ENCODE measurements at regions not wholly inside any gene's neighbourhood (a gene's known extent, or its start where the extent isn't known, plus 50 kb on each side); places are given as distances from the start of the nearest gene placed in this dataset.

DNA sequence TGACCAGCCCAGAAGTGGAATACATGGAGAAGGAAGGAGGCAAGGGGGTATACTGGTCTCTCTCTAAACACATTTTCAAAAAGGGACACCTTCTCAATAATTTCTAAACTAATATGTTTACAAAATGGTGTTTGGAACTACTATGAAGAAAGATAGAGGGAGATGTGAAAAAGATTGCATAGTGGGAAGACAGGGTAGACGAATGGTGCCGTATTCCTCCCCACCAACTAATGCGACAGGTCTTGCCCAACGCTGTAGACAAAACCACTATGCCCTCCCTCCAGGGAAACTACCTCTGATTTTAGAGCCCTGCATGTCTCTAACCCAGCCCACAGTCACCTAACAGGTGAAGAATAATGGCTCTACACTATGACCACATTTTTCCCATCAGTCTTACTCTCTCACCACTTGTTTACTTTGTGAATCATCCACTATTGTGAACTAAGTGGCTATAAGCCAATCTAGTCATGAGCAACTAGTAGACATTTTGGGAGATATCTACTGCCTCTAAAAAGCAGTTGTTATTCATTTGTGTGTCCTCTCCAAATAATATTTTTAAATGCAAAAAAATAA is 108.2 kb upstream of the UBE2E2 start:
- Histone ChIP-seq H3K56ac (ENCODE audit: insufficient read length, low read depth, low read length) (no peak overlapping the region), H3K18ac (ENCODE audit: insufficient read length, low read depth, low read length) (no peak overlapping the region), H3K27me3 (ENCODE audit: insufficient read depth, low read length) (no peaks in the 10 kb centered on the region), H2BK120ac (ENCODE audit: low read depth, low read length, poor library complexity, severe bottlenecking) (no peak overlapping the region), H3K4me2 (ENCODE audit: insufficient read depth, insufficient read length, low read length) (no peak overlapping the region), H3K79me2 (ENCODE audit: insufficient read depth, low read length) (no peaks in the 10 kb centered on the region), H4K91ac (ENCODE audit: insufficient read length, low read depth, low read length) (no peak overlapping the region), H3K23me2 (ENCODE audit: insufficient read length, low read depth, low read length, poor library complexity, severe bottlenecking) (no peaks in the 10 kb centered on the region), H3K9me3 (ENCODE audit: control insufficient read depth, low read depth, low read length) (no peaks in the 10 kb centered on the region), H3K14ac (ENCODE audit: insufficient read depth, low read length) (no peak overlapping the region), H3K4ac (ENCODE audit: low read depth, low read length) (no peak overlapping the region), H4K20me1 (ENCODE audit: control insufficient read depth, insufficient read depth, insufficient read length) (no peaks in the 10 kb centered on the region), H4K5ac (ENCODE audit: insufficient read length, low read depth, low read length) (no peak overlapping the region), H3K4me1 (ENCODE audit: insufficient read depth, low read length) (0 out of 2 replicates have a peak, but pooled peaks cover 4% of the 10 kb centered on the region), H4K8ac (replicated peaks; ENCODE audit: insufficient read length, low read depth, low read length) (no peak overlapping the region), H3K23ac (ENCODE audit: insufficient read length, low read depth, low read length) (no peak overlapping the region), H3K9ac (ENCODE audit: extremely low read depth, insufficient read length, low read length) (no peak overlapping the region), H2BK5ac (ENCODE audit: insufficient read length, low read length) (no peak overlapping the region), H3K27ac (ENCODE audit: insufficient read length, low read depth, low read length) (no peak overlapping the region), H2AFZ (ENCODE audit: low read length) (no peak overlapping the region), H2BK12ac (ENCODE audit: insufficient read length, low read depth, low read length) (no peak overlapping the region), H3K79me1 (ENCODE audit: insufficient read depth, low read depth, low read length, poor library complexity, severe bottlenecking) (no peaks in the 10 kb centered on the region), H2BK20ac (ENCODE audit: low read depth, low read length, poor library complexity, severe bottlenecking) (no peak overlapping the region), H2BK15ac (ENCODE audit: low read depth, low read length) (no peak overlapping the region), H3T11ph (ENCODE audit: low read length) (no peak overlapping the region), H2AK5ac (ENCODE audit: insufficient read length, low read length) (no peak overlapping the region)
- Mint-ChIP-seq H3K9me3 (peaks cover 21 to 25% of the 10 kb centered on the region in 2 experiments), H3K27me3 (ENCODE audit: low read depth) (peaks cover 1% of the 10 kb centered on the region), H3K27ac (no peak overlapping the region), H3K4me1 (peaks cover 8 to 12% of the 10 kb centered on the region in 2 experiments), H3K4me3 (no peak overlapping the region), H3K36me3 (ENCODE audit: insufficient read depth in 1 of 3, low read depth in 3 of 3) (peaks cover 12 to 26% (median 20%) of the 10 kb centered on the region in 3 experiments)
- no CpG with 5 or more reads among the region's 4 CpGs for WGBS (ENCODE audit: extremely low coverage, insufficient read length, low lambda C conversion rate)
- TF ChIP-seq, protein P1, sequence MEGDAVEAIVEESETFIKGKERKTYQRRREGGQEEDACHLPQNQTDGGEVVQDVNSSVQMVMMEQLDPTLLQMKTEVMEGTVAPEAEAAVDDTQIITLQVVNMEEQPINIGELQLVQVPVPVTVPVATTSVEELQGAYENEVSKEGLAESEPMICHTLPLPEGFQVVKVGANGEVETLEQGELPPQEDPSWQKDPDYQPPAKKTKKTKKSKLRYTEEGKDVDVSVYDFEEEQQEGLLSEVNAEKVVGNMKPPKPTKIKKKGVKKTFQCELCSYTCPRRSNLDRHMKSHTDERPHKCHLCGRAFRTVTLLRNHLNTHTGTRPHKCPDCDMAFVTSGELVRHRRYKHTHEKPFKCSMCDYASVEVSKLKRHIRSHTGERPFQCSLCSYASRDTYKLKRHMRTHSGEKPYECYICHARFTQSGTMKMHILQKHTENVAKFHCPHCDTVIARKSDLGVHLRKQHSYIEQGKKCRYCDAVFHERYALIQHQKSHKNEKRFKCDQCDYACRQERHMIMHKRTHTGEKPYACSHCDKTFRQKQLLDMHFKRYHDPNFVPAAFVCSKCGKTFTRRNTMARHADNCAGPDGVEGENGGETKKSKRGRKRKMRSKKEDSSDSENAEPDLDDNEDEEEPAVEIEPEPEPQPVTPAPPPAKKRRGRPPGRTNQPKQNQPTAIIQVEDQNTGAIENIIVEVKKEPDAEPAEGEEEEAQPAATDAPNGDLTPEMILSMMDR (conservative IDR thresholded peaks at IDR 0.05), result no peak
- no peak for DNase-seq
